ENCODE measurements at regions not wholly inside any gene's neighbourhood (a gene's known extent, or its start where the extent isn't known, plus 50 kb on each side); places are given as distances from the start of the nearest gene placed in this dataset.
"Not testable (repeated sequence)": the region's sequence is repeated elsewhere in the genome, so short reads cannot be mapped to it uniquely, and the experiment has no call there.

GRCh38 chr10:50688183-50688582 is 51.6 kb upstream of the ASAH2B start:
- H3K4me3 ChIP-seq (ENCODE audit: extremely low read depth in 1 of 4, insufficient read depth in 2 of 4, low read depth in 3 of 4, low read length in 4 of 4); H2BK20ac ChIP-seq (ENCODE audit: low read length); H3K9me3 ChIP-seq (ENCODE audit: insufficient read depth in 2 of 2, low read depth in 1 of 2, low read length in 1 of 2); H2BK15ac ChIP-seq (ENCODE audit: low read length); H3K4me2 ChIP-seq (ENCODE audit: insufficient read depth in 1 of 2, low read depth in 2 of 2, low read length in 2 of 2); H4K8ac ChIP-seq (ENCODE audit: extremely low read depth, insufficient read depth, low read length); H3K79me1 ChIP-seq (ENCODE audit: low read depth, low read length); H3K18ac ChIP-seq (ENCODE audit: extremely low read depth, low read length); H2AFZ ChIP-seq (ENCODE audit: low read length); H4K5ac ChIP-seq (ENCODE audit: insufficient read length, low read depth, low read length); H3K23me2 ChIP-seq (ENCODE audit: low read depth, low read length); H4K20me1 ChIP-seq (replicated peaks in 1 of 2; ENCODE audit: control insufficient read depth in 1 of 2, insufficient read depth in 2 of 2, low read length in 2 of 2); H3K27me3 ChIP-seq (replicated peaks in 1 of 4; ENCODE audit: control insufficient read depth in 3 of 4, extremely low read depth in 1 of 4, insufficient read depth in 3 of 4, low read length in 3 of 4); H2BK120ac ChIP-seq (replicated peaks; ENCODE audit: low read depth, low read length); H2AK5ac ChIP-seq (ENCODE audit: low read depth, low read length); H3K4ac ChIP-seq (replicated peaks; ENCODE audit: insufficient read length, low read depth, low read length); H2BK5ac ChIP-seq (ENCODE audit: low read depth, low read length); H3K4me1 ChIP-seq (replicated peaks in 1 of 4; ENCODE audit: control insufficient read depth in 3 of 4, insufficient read depth in 4 of 4, low read length in 3 of 4); H3K56ac ChIP-seq (replicated peaks; ENCODE audit: insufficient read length, low read depth, low read length); DNase-seq (ENCODE audit: low read depth in 1 of 2, low spot score in 2 of 2); CTCF ChIA-PET (ENCODE audit: partially characterized antibody); H2BK12ac ChIP-seq (ENCODE audit: low read depth, low read length); H4K91ac ChIP-seq (replicated peaks; ENCODE audit: insufficient read length, low read length); POLR2A ChIA-PET (ENCODE audit: partially characterized antibody); H3K9ac ChIP-seq (replicated peaks in 1 of 4; ENCODE audit: extremely low read depth in 1 of 4, low read depth in 3 of 4, low read length in 3 of 4); H3K27ac ChIP-seq (ENCODE audit: low read depth, low read length); H3K14ac ChIP-seq (ENCODE audit: insufficient read length); H3K23ac ChIP-seq (ENCODE audit: insufficient read length); FAIRE-seq; H3K36me3 ChIP-seq (ENCODE audit: control insufficient read depth in 2 of 4, insufficient read depth in 4 of 4, low read length in 3 of 4); H3K79me2 ChIP-seq (ENCODE audit: control insufficient read depth in 1 of 2, insufficient read depth in 2 of 2, low read length in 2 of 2): not testable (repeated sequence)
- WGBS, 2 experiments (ENCODE audit: extremely low coverage in 1 of 2, insufficient coverage in 1 of 2, insufficient read length in 1 of 2, insufficient replicate concordance in 2 of 2, low coverage in 1 of 2, low lambda C conversion rate in 2 of 2, missing lambda C conversion rate in 1 of 2): 100% methylated on average over 2 of the region's 4 CpGs; no CpG with 5 or more reads in 1 of the 2 experiments

GRCh38 chr10:50684365-50684764 is 55.4 kb upstream of the ASAH2B start:
- H2AFZ ChIP-seq (ENCODE audit: low read length); POLR2A ChIA-PET (ENCODE audit: partially characterized antibody); H3K36me3 ChIP-seq (ENCODE audit: control insufficient read depth in 2 of 4, insufficient read depth in 4 of 4, low read length in 3 of 4); H3K4ac ChIP-seq (replicated peaks; ENCODE audit: insufficient read length, low read depth, low read length); H2BK20ac ChIP-seq (ENCODE audit: low read length); FAIRE-seq; H3K18ac ChIP-seq (ENCODE audit: extremely low read depth, low read length); H3K4me2 ChIP-seq (ENCODE audit: insufficient read depth in 1 of 2, low read depth in 2 of 2, low read length in 2 of 2); H2BK5ac ChIP-seq (ENCODE audit: low read depth, low read length); H4K91ac ChIP-seq (replicated peaks; ENCODE audit: insufficient read length, low read length); H3K23ac ChIP-seq (ENCODE audit: insufficient read length); H3K9me3 ChIP-seq (ENCODE audit: insufficient read depth in 2 of 2, low read depth in 1 of 2, low read length in 1 of 2); H4K5ac ChIP-seq (ENCODE audit: insufficient read length, low read depth, low read length); H3K23me2 ChIP-seq (ENCODE audit: low read depth, low read length); H2BK15ac ChIP-seq (ENCODE audit: low read length); H3K9ac ChIP-seq (replicated peaks in 1 of 4; ENCODE audit: extremely low read depth in 1 of 4, low read depth in 3 of 4, low read length in 3 of 4); H3K27me3 ChIP-seq (replicated peaks in 1 of 4; ENCODE audit: control insufficient read depth in 3 of 4, extremely low read depth in 1 of 4, insufficient read depth in 3 of 4, low read length in 3 of 4); DNase-seq (ENCODE audit: low read depth in 1 of 2, low spot score in 2 of 2); H4K20me1 ChIP-seq (replicated peaks in 1 of 2; ENCODE audit: control insufficient read depth in 1 of 2, insufficient read depth in 2 of 2, low read length in 2 of 2); H4K8ac ChIP-seq (ENCODE audit: extremely low read depth, insufficient read depth, low read length); H3K79me1 ChIP-seq (ENCODE audit: low read depth, low read length); H3K14ac ChIP-seq (ENCODE audit: insufficient read length); H3K79me2 ChIP-seq (ENCODE audit: control insufficient read depth in 1 of 2, insufficient read depth in 2 of 2, low read length in 2 of 2); H2AK5ac ChIP-seq (ENCODE audit: low read depth, low read length); H3K56ac ChIP-seq (replicated peaks; ENCODE audit: insufficient read length, low read depth, low read length); CTCF ChIA-PET (ENCODE audit: partially characterized antibody); H3K4me1 ChIP-seq (replicated peaks in 1 of 4; ENCODE audit: control insufficient read depth in 3 of 4, insufficient read depth in 4 of 4, low read length in 3 of 4); H2BK12ac ChIP-seq (ENCODE audit: low read depth, low read length); H2BK120ac ChIP-seq (replicated peaks; ENCODE audit: low read depth, low read length); H3K27ac ChIP-seq (ENCODE audit: low read depth, low read length); H3K4me3 ChIP-seq (ENCODE audit: extremely low read depth in 1 of 4, insufficient read depth in 2 of 4, low read depth in 3 of 4, low read length in 4 of 4): not testable (repeated sequence)
- WGBS, 2 experiments (ENCODE audit: extremely low coverage in 1 of 2, insufficient coverage in 1 of 2, insufficient read length in 1 of 2, insufficient replicate concordance in 2 of 2, low coverage in 1 of 2, low lambda C conversion rate in 2 of 2, missing lambda C conversion rate in 1 of 2): 94% methylated on average over 6 of the region's 6 CpGs; no CpG with 5 or more reads in 1 of the 2 experiments
